Epithelial cell of esophagus (primary cell): ENCODE measurements at regions not wholly inside any gene's neighbourhood (a gene's known extent, or its start where the extent isn't known, plus 50 kb on each side); places are given as distances from the start of the nearest gene placed in this dataset.
A peak's percentile ranks its signal among the peaks of the same experiment; 100 is the strongest.

Source experiments
- DNase-seq: peaks from one replicate; pipeline ENCODE4 v3.0.0; 2010; ENCODE audit warnings: low read depth
- H3K4me3 ChIP-seq: 2 replicates; pipeline ENCODE4 v1.5.1; 2011; ENCODE audit warnings: mild to moderate bottlenecking, low read length, control low read depth
- CTCF ChIP-seq: IDR thresholded peaks from 2 replicates; pipeline ENCODE4 v1.5.1; 2011; ENCODE audit warnings: low read depth, mild to moderate bottlenecking, low read length, control low read depth, inconsistent platforms; ENCODE audit not compliant: insufficient read depth; ENCODE audit errors: missing control alignments

- peak overlapping the region; percentile 11 for H3K4me3 ChIP-seq
- no peak for TF ChIP-seq CTCF
- peak; percentile 76 for DNase-seq
Measured at GRCh38 chrX:116239944-116240840, 69.6 kb downstream of the AGTR2 start.

- no peak for TF ChIP-seq CTCF
- DNase-seq, result no peak
Measured at GRCh38 chrX:116241001-116241400, 70.5 kb downstream of the AGTR2 start.

GRCh38 chrX:116243039-116243438 is 72.5 kb downstream of the AGTR2 start:
- DNase-seq, result no peak
- no peak overlapping the region for H3K4me3 ChIP-seq
- no peak for TF ChIP-seq CTCF

More at GRCh38 chrX:116241001-116241400, 70.5 kb downstream of the AGTR2 start:
- no peak overlapping the region for H3K4me3 ChIP-seq

- TF ChIP-seq CTCF, result no peak
- peak; percentile 65 for DNase-seq
- no peak overlapping the region for H3K4me3 ChIP-seq
Measured at GRCh38 chrX:116246261-116246660, 75.7 kb downstream of the AGTR2 start.

- TF ChIP-seq CTCF, result no peak
- no peak for DNase-seq
- no peak overlapping the region for H3K4me3 ChIP-seq
Measured at GRCh38 chrX:116267511-116268040, 97.0 kb downstream of the AGTR2 start.

GRCh38 chrX:116272322-116272721 is 101.8 kb downstream of the AGTR2 start:
- peak; percentile 91 for DNase-seq
- H3K4me3 ChIP-seq, result no peak overlapping the region
- no peak for TF ChIP-seq CTCF

GRCh38 chrX:116272861-116273260 is 102.3 kb downstream of the AGTR2 start:
- DNase-seq, result peak; percentile 53
- no peak for TF ChIP-seq CTCF
- H3K4me3 ChIP-seq, result no peak overlapping the region
